ENCODE measurements at regions not wholly inside any gene's neighbourhood (a gene's known extent, or its start where the extent isn't known, plus 50 kb on each side); places are given as distances from the start of the nearest gene placed in this dataset.

DNA sequence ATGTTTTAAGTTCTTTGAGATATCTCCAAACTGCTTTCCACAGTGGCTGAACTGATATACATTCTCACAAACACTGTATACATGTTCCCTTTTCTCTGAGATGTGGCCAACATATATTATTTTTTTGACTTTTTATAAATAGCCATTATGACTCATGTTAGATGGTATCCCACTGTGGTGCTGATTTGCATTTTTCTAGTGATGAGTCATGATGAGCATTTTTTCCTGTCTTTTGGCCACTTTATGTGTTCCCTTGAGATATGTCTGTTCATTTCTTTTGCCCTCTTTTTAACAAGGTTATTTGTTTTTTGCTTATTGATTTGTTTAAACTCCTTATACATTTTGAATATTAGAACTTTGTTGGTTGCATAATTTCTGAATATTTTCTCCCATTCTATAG is 1055.1 kb downstream of the NXPH1 start:
- intact Hi-C loops (cut with DNase I; ENCODE audit: low total_unique reads), result no loop called here
- Histone ChIP-seq H3K27me3 (no peaks in the 10 kb centered on the region), H3K4me1 (no peaks in the 10 kb centered on the region), H3K27ac (no peak overlapping the region), H3K4me3 (no peak overlapping the region), H3K9me3 (no peaks in the 10 kb centered on the region), H3K36me3 (no peaks in the 10 kb centered on the region)
- TF ChIP-seq POLR2A (IDR thresholded peaks at IDR 0.05), result no peak
- no peak for TF ChIP-seq POLR2AphosphoS5 (IDR thresholded peaks at IDR 0.05)
- TF ChIP-seq, protein P1, sequence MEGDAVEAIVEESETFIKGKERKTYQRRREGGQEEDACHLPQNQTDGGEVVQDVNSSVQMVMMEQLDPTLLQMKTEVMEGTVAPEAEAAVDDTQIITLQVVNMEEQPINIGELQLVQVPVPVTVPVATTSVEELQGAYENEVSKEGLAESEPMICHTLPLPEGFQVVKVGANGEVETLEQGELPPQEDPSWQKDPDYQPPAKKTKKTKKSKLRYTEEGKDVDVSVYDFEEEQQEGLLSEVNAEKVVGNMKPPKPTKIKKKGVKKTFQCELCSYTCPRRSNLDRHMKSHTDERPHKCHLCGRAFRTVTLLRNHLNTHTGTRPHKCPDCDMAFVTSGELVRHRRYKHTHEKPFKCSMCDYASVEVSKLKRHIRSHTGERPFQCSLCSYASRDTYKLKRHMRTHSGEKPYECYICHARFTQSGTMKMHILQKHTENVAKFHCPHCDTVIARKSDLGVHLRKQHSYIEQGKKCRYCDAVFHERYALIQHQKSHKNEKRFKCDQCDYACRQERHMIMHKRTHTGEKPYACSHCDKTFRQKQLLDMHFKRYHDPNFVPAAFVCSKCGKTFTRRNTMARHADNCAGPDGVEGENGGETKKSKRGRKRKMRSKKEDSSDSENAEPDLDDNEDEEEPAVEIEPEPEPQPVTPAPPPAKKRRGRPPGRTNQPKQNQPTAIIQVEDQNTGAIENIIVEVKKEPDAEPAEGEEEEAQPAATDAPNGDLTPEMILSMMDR (IDR thresholded peaks at IDR 0.05), result no peak
- DNase-seq (ENCODE audit: low spot score in 2 of 2), result no peak

DNA sequence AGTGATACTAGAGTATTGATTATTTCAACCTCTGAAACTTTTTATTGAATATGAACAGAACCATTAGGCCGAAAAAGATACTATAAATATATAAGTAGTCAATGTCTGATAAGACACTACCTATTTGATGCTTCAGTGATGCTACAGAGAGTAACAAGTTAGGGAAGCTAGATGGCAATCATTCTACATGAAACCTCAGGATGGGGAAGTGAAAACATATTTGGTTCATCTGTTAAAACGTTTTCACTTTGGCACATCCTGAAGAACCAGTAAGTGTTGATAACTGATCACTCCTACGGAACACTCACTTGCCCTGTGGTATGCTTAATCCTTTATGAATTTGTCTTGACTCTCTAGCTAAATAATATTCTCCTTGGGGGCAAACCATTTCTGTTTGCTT is 1064.9 kb downstream of the NXPH1 start:
- intact Hi-C loops (cut with DNase I; ENCODE audit: low total_unique reads), result no loop called here
- no peaks in the 10 kb centered on the region for H3K4me1 ChIP-seq

DNA sequence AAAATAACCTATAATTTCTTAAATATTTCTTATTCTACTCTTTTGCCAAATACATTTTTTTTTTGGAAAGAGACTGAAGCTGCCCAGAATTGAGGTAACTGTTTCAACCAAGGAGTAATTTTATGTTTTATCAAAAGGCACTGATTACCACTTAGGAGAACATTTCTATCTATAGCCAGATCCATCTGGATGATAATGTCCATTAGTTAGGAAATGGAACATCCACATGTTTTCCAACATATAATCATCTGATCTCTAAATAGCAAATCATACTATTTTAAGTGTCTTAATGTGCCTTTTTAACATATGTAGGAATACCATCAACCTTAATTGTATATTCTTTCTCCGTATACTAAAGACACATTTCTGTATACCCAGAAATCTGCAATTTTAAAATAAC is 1068.9 kb downstream of the NXPH1 start:
- no peak for TF ChIP-seq POLR2A (IDR thresholded peaks at IDR 0.05)
- TF ChIP-seq, protein P1 (IDR thresholded peaks at IDR 0.05), result no peak
- no peak for TF ChIP-seq POLR2AphosphoS5 (IDR thresholded peaks at IDR 0.05)
- no peak overlapping the region for H3K4me3 ChIP-seq
- intact Hi-C loops (cut with DNase I; ENCODE audit: low total_unique reads), result no loop called here
- H3K27ac ChIP-seq, result no peak overlapping the region
- no peak for DNase-seq (ENCODE audit: low spot score in 2 of 2)
- no peaks in the 10 kb centered on the region for H3K36me3 ChIP-seq
- no peaks in the 10 kb centered on the region for H3K4me1 ChIP-seq
- no peaks in the 10 kb centered on the region for H3K27me3 ChIP-seq
- no peaks in the 10 kb centered on the region for H3K9me3 ChIP-seq

More for the DNA sequence above, 1064.9 kb downstream of the NXPH1 start:
- no peak for DNase-seq (ENCODE audit: low spot score in 2 of 2)
- H3K27ac ChIP-seq, result no peak overlapping the region
- no peak overlapping the region for H3K4me3 ChIP-seq
- no peaks in the 10 kb centered on the region for H3K36me3 ChIP-seq
- H3K27me3 ChIP-seq, result no peaks in the 10 kb centered on the region
- H3K9me3 ChIP-seq, result no peaks in the 10 kb centered on the region
- TF ChIP-seq, protein P1 (IDR thresholded peaks at IDR 0.05), result no peak
- TF ChIP-seq POLR2AphosphoS5 (IDR thresholded peaks at IDR 0.05), result no peak
- TF ChIP-seq POLR2A (IDR thresholded peaks at IDR 0.05), result no peak

DNA sequence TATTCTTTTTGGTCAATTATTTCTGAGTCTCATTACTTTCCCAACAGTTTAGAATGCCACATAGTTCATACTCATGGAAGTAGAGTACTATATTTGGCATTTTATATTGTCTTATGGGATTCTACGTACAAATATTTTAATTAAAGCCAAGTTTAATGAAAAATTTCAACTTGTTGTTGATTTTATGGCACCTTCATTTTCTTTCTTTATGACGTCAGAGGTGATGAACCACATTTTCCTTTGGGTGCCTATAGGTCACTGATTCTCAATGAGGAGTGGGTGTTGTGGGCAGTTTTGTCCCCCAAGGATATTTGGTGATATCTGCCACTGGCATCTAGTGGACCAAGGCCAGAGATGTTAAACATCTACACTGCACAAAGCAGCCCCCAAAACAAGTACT is 1071.3 kb downstream of the NXPH1 start:
- H3K27ac ChIP-seq, result no peak overlapping the region
- no peak for DNase-seq (ENCODE audit: low spot score in 2 of 2)
- no peaks in the 10 kb centered on the region for H3K36me3 ChIP-seq
- intact Hi-C loops (cut with DNase I; ENCODE audit: low total_unique reads), result loop anchor here (5.0 kb wide), 1 partner anchor 1358 kb away; no protein-coding TSS in a partner anchor
- H3K4me1 ChIP-seq, result no peaks in the 10 kb centered on the region
- H3K27me3 ChIP-seq, result no peaks in the 10 kb centered on the region
- no peaks in the 10 kb centered on the region for H3K9me3 ChIP-seq
- no peak overlapping the region for H3K4me3 ChIP-seq
- TF ChIP-seq POLR2AphosphoS5 (IDR thresholded peaks at IDR 0.05) (no peak), POLR2A (IDR thresholded peaks at IDR 0.05) (no peak)
- TF ChIP-seq, protein P1 (IDR thresholded peaks at IDR 0.05), result no peak

DNA sequence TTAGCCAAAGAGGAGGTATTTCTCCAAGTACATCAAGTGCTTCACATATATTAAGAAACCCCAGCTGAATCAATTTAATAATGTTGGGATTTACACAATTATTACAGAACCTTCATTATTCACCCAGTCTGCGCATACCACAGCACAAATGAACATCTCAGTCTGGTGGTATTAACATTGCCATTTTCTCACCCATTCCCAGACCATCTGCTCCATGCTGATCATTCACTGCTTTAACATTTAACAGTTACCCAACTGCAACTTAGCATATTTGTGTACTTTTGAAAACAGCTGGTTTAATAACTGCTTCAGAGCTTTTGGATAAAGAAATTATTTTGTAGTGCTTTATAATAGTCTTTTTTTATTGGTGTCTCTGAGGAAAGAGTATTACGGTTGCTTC is 1072.1 kb downstream of the NXPH1 start:
- Histone ChIP-seq H3K27me3 (no peaks in the 10 kb centered on the region), H3K4me3 (no peak overlapping the region), H3K9me3 (no peaks in the 10 kb centered on the region), H3K36me3 (no peaks in the 10 kb centered on the region), H3K4me1 (no peaks in the 10 kb centered on the region), H3K27ac (no peak overlapping the region)
- TF ChIP-seq POLR2AphosphoS5 (IDR thresholded peaks at IDR 0.05) (no peak), POLR2A (IDR thresholded peaks at IDR 0.05) (no peak)
- TF ChIP-seq, protein P1 (IDR thresholded peaks at IDR 0.05), result no peak
- no peak for DNase-seq (ENCODE audit: low spot score in 2 of 2)
- intact Hi-C loops (cut with DNase I; ENCODE audit: low total_unique reads), result loop anchor here (5.0 kb wide), 1 partner anchor 1357 kb away; no protein-coding TSS in a partner anchor
